ENCODE measurements at regions not wholly inside any gene's neighbourhood (a gene's known extent, or its start where the extent isn't known, plus 50 kb on each side); places are given as distances from the start of the nearest gene placed in this dataset.

- H3K4me1 ChIP-seq (ENCODE audit: low read depth): no peaks in the 10 kb centered on the region
- no peaks in the 10 kb centered on the region for H3K27me3 ChIP-seq
- H3K4me3 ChIP-seq: no peak overlapping the region
- no peak for TF ChIP-seq CTCF (IDR thresholded peaks at IDR 0.05; ENCODE audit: low read depth, low read length)
- no peaks in the 10 kb centered on the region for H3K36me3 ChIP-seq
- H3K27ac ChIP-seq: no peak overlapping the region
- no peaks in the 10 kb centered on the region for H3K9me3 ChIP-seq (ENCODE audit: low read depth)
- peak in 1 of 2 donors; percentile 19 for DNase-seq (ENCODE audit: low read depth in 1 of 2, low spot score in 1 of 2)
These were observed 69.6 kb upstream of the PCDH9 start for GRCh38 chr13:67299751-67300150.

GRCh38 chr13:67299072-67299635 lies 69.0 kb upstream of the PCDH9 start:
- H3K4me1 ChIP-seq (ENCODE audit: low read depth): no peaks in the 10 kb centered on the region
- H3K4me3 ChIP-seq: no peak overlapping the region
- TF ChIP-seq CTCF (IDR thresholded peaks at IDR 0.05; ENCODE audit: low read depth, low read length): no peak
- no peaks in the 10 kb centered on the region for H3K27me3 ChIP-seq
- no peak overlapping the region for H3K27ac ChIP-seq
- H3K36me3 ChIP-seq: no peaks in the 10 kb centered on the region
- peak in 1 of 2 donors; percentile 80 for DNase-seq (ENCODE audit: low read depth in 1 of 2, low spot score in 1 of 2)
- no peaks in the 10 kb centered on the region for H3K9me3 ChIP-seq (ENCODE audit: low read depth)

- Histone ChIP-seq H3K4me1 (ENCODE audit: low read depth) (no peaks in the 10 kb centered on the region), H3K4me3 (no peak overlapping the region), H3K27ac (no peak overlapping the region), H3K9me3 (ENCODE audit: low read depth) (no peaks in the 10 kb centered on the region), H3K27me3 (no peaks in the 10 kb centered on the region), H3K36me3 (no peaks in the 10 kb centered on the region)
- TF ChIP-seq CTCF (IDR thresholded peaks at IDR 0.05; ENCODE audit: low read depth, low read length): no peak
- DNase-seq (ENCODE audit: low read depth in 1 of 2, low spot score in 1 of 2): no peak
These were observed 68.2 kb upstream of the PCDH9 start for GRCh38 chr13:67298297-67298696.

GRCh38 chr13:67296511-67296910 lies 66.4 kb upstream of the PCDH9 start:
- Histone ChIP-seq H3K4me3 (no peak overlapping the region), H3K9me3 (ENCODE audit: low read depth) (no peaks in the 10 kb centered on the region), H3K27ac (no peak overlapping the region), H3K27me3 (no peaks in the 10 kb centered on the region), H3K36me3 (no peaks in the 10 kb centered on the region), H3K4me1 (ENCODE audit: low read depth) (no peaks in the 10 kb centered on the region)
- no peak for TF ChIP-seq CTCF (IDR thresholded peaks at IDR 0.05; ENCODE audit: low read depth, low read length)
- peak in 1 of 2 donors; percentile 1 for DNase-seq (ENCODE audit: low read depth in 1 of 2, low spot score in 1 of 2)

GRCh38 chr13:67292886-67293285 lies 62.8 kb upstream of the PCDH9 start:
- Histone ChIP-seq H3K27ac (no peak overlapping the region), H3K36me3 (no peaks in the 10 kb centered on the region), H3K9me3 (ENCODE audit: low read depth) (no peaks in the 10 kb centered on the region), H3K4me3 (no peak overlapping the region), H3K4me1 (ENCODE audit: low read depth) (no peaks in the 10 kb centered on the region), H3K27me3 (no peaks in the 10 kb centered on the region)
- DNase-seq (ENCODE audit: low read depth in 1 of 2, low spot score in 1 of 2): no peak
- no peak for TF ChIP-seq CTCF (IDR thresholded peaks at IDR 0.05; ENCODE audit: low read depth, low read length)

GRCh38 chr13:67285611-67286010 lies 55.5 kb upstream of the PCDH9 start:
- Histone ChIP-seq H3K9me3 (ENCODE audit: low read depth) (no peaks in the 10 kb centered on the region), H3K36me3 (no peaks in the 10 kb centered on the region), H3K4me1 (ENCODE audit: low read depth) (no peaks in the 10 kb centered on the region), H3K27ac (no peak overlapping the region), H3K4me3 (no peak overlapping the region), H3K27me3 (no peaks in the 10 kb centered on the region)
- peak in 1 of 2 donors; percentile 66 for DNase-seq (ENCODE audit: low read depth in 1 of 2, low spot score in 1 of 2)
- TF ChIP-seq CTCF (IDR thresholded peaks at IDR 0.05; ENCODE audit: low read depth, low read length): no peak
